ENCODE measurements at regions not wholly inside any gene's neighbourhood (a gene's known extent, or its start where the extent isn't known, plus 50 kb on each side); places are given as distances from the start of the nearest gene placed in this dataset.
"Not testable (repeated sequence)": the region's sequence is repeated elsewhere in the genome, so short reads cannot be mapped to it uniquely, and the experiment has no call there.

- no peak for DNase-seq (ENCODE audit: extremely low read depth in 1 of 2, low read depth in 1 of 2)
Measured at GRCh38 chr9:78938821-78939220, 632.9 kb upstream of the TLE4 start.

- no peak for DNase-seq (ENCODE audit: extremely low read depth in 1 of 2, low read depth in 1 of 2)
Measured at GRCh38 chr9:78939311-78940065, 632.3 kb upstream of the TLE4 start.

GRCh38 chr9:78940121-78940855, 631.5 kb upstream of the TLE4 start:
- no peak for DNase-seq (ENCODE audit: extremely low read depth in 1 of 2, low read depth in 1 of 2)

GRCh38 chr9:78954286-78954685, 617.5 kb upstream of the TLE4 start:
- no peak for DNase-seq (ENCODE audit: extremely low read depth in 1 of 2, low read depth in 1 of 2)

- no peak for DNase-seq (ENCODE audit: extremely low read depth in 1 of 2, low read depth in 1 of 2)
Measured at GRCh38 chr9:78958892-78959291, 612.9 kb upstream of the TLE4 start.

- no peak for DNase-seq (ENCODE audit: extremely low read depth in 1 of 2, low read depth in 1 of 2)
Measured at GRCh38 chr9:78962156-78962555, 609.6 kb upstream of the TLE4 start.

- no peak for DNase-seq (ENCODE audit: extremely low read depth in 1 of 2, low read depth in 1 of 2)
Measured at GRCh38 chr9:78963911-78964310, 607.9 kb upstream of the TLE4 start.

GRCh38 chr9:78967596-78968217, 604.1 kb upstream of the TLE4 start:
- DNase-seq (ENCODE audit: extremely low read depth in 1 of 2, low read depth in 1 of 2), result no peak

- no peak for DNase-seq (ENCODE audit: extremely low read depth in 1 of 2, low read depth in 1 of 2)
Measured at GRCh38 chr9:78970375-78970774, 601.4 kb upstream of the TLE4 start.

- no peak for DNase-seq (ENCODE audit: extremely low read depth in 1 of 2, low read depth in 1 of 2)
Measured at GRCh38 chr9:78971540-78971939, 600.2 kb upstream of the TLE4 start.

- no peak for DNase-seq (ENCODE audit: extremely low read depth in 1 of 2, low read depth in 1 of 2)
Measured at GRCh38 chr9:78972303-78972999, 599.3 kb upstream of the TLE4 start.

GRCh38 chr9:78973907-78974306, 597.9 kb upstream of the TLE4 start:
- no peak for DNase-seq (ENCODE audit: extremely low read depth in 1 of 2, low read depth in 1 of 2)

GRCh38 chr9:78982849-78983248, 588.9 kb upstream of the TLE4 start:
- no peak for DNase-seq (ENCODE audit: extremely low read depth in 1 of 2, low read depth in 1 of 2)

GRCh38 chr9:78985084-78985738, 586.6 kb upstream of the TLE4 start:
- DNase-seq (ENCODE audit: extremely low read depth in 1 of 2, low read depth in 1 of 2), result no peak

- DNase-seq (ENCODE audit: extremely low read depth in 1 of 2, low read depth in 1 of 2), result no peak
Measured at GRCh38 chr9:78986446-78986845, 585.3 kb upstream of the TLE4 start.

- DNase-seq (ENCODE audit: extremely low read depth in 1 of 2, low read depth in 1 of 2), result no peak
Measured at GRCh38 chr9:78989031-78989658, 582.6 kb upstream of the TLE4 start.

GRCh38 chr9:78994471-78994870, 577.3 kb upstream of the TLE4 start:
- no peak for DNase-seq (ENCODE audit: extremely low read depth in 1 of 2, low read depth in 1 of 2)

- not testable (repeated sequence) for DNase-seq (ENCODE audit: extremely low read depth in 1 of 2, low read depth in 1 of 2)
Measured at GRCh38 chr9:78994974-78995373, 576.8 kb upstream of the TLE4 start.

- DNase-seq (ENCODE audit: extremely low read depth in 1 of 2, low read depth in 1 of 2), result no peak
Measured at GRCh38 chr9:78997296-78997695, 574.5 kb upstream of the TLE4 start.

- DNase-seq (ENCODE audit: extremely low read depth in 1 of 2, low read depth in 1 of 2), result no peak
Measured at GRCh38 chr9:79000230-79001002, 571.3 kb upstream of the TLE4 start.
